Activated CD8-positive, alpha-beta memory T cell treated with anti-CD3 and anti-CD28 coated beads for 48 hours (primary cell): ENCODE measurements at regions not wholly inside any gene's neighbourhood (a gene's known extent, or its start where the extent isn't known, plus 50 kb on each side); places are given as distances from the start of the nearest gene placed in this dataset.
"Not testable (repeated sequence)": the region's sequence is repeated elsewhere in the genome, so short reads cannot be mapped to it uniquely, and the experiment has no call there.

ENCODE experiments used
- DNase-seq, 3 experiments: peaks; one replicate each; pipeline ENCODE4 v3.0.0-alpha.2; 2020; ENCODE audit warnings: low read depth in 2 of 3, low spot score in 2 of 3

DNA sequence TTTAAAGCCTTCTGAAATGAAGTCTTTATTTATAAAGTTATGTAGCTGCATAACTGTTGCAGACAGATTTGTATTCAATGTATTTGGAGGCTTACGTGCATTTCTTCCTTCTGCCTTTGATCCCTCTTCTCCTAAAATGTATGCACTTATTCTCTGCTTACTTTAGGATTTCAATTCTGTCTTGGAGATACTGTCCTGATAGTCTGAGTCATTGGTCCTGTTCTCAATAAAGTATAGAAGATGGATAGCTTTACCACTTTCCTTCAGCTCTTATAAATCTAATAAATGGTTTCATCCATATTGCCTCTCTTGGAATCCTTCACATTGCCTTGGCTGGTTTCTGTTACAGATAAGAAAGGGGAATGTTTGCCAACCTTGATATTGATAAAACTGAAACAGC is 430.1 kb upstream of the CAMK1G start:
- no peak for DNase-seq

DNA sequence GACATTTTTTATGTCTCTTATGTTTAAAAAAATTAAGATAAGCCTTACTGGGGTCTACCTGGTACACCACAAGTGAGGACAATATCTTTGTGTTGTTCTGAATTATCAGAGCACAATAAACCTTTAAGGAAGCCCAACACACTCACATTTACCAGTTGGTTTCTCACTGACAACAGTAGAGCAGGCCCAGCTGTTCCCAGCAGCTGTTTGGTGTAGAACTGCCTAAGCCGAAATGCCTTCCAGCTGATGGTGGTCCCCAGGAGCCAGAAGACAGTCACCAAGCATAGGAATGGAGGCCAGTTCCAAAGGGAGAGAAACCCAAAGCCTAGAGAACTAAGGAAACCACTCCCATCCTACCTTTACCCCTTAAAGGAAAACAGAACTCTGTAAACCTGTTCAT is 428.6 kb upstream of the CAMK1G start:
- no peak for DNase-seq

GRCh38 chr1:209155546-209155945 is 428.0 kb upstream of the CAMK1G start:
- no peak for DNase-seq

DNA sequence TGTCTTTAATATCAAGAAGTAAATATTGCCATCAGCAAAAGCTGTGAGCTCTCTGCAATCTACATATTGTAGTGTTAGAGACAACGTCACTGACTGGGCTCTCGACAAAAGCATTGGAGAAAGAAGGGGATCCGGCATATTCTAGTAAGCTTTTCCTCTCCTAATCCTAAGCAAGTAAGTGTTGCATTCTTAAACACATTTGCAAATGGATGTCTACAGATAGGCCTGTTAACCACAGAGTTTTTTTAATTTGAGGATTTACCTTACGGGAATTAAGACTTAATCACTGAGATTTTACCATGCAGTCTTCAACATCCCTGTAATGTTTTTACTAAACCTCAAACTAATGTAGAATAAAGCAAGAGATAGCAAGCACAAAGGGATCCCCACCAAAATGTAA is 426.5 kb upstream of the CAMK1G start:
- DNase-seq, result no peak

- no peak for DNase-seq
These were observed 425.8 kb upstream of the CAMK1G start for GRCh38 chr1:209157546-209158249.

DNA sequence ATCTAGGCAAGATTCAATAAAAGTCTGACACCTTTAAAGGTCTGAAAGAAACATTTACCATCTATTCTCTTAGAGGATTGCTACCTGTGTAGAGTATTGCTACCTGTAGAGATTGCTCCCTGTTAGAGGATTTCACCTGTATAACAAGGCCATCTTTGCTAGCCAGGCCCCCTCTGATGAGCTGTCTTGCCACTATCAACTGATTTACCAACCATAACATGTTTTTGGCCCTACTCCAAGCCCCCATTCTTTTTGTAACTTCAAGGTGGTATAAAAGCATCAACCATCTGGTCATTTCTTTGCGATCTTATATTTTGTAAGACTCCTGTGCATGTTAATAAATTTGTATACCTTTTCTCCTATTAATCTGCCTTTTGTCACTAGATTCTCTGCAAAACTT is 424.7 kb upstream of the CAMK1G start:
- DNase-seq, result no peak

GRCh38 chr1:209160230-209160629 is 423.3 kb upstream of the CAMK1G start:
- DNase-seq, result no peak

- no peak for DNase-seq
These were observed 420.9 kb upstream of the CAMK1G start for GRCh38 chr1:209162651-209163050.

GRCh38 chr1:209168204-209168603 is 415.3 kb upstream of the CAMK1G start:
- DNase-seq, result no peak

DNA sequence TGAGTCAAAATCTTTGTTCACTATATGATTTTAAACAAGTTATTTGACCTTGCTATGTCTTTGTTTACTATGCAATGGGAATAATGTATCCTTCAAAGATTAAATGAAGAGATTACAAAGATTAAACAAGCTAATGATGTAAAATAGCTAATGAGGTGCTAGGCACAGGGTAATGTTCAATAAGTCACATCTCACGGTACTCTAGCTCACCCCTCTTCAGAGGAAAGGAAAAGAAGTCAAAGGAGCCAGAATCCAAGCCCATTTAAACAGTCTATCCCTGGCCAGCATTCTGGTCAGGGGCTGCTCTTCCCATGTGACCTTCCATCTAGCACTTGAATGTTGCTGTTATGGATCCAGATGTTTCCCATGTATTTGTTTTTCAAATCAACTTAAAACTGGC is 412.4 kb upstream of the CAMK1G start:
- DNase-seq, result no peak

DNA sequence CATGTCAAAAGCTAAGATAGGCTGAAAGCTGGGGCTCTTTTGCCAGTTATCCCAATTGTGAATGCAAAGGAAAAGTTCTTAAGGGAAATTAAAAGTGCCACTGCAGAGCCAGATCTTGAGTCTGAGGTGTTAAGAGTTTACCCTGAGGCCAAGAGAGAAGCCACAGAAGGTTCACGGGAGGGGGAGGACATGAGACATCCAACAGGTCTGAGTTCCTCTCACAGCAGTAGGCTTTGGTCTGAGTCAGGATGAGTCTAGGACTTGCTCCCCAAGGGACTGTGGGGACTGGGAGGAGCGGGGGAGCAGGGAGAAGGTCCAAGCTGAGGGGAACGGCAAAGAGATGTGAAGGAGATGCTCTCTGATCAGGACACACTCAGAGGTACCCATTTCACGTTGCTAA is 411.2 kb upstream of the CAMK1G start:
- DNase-seq, result no peak

DNA sequence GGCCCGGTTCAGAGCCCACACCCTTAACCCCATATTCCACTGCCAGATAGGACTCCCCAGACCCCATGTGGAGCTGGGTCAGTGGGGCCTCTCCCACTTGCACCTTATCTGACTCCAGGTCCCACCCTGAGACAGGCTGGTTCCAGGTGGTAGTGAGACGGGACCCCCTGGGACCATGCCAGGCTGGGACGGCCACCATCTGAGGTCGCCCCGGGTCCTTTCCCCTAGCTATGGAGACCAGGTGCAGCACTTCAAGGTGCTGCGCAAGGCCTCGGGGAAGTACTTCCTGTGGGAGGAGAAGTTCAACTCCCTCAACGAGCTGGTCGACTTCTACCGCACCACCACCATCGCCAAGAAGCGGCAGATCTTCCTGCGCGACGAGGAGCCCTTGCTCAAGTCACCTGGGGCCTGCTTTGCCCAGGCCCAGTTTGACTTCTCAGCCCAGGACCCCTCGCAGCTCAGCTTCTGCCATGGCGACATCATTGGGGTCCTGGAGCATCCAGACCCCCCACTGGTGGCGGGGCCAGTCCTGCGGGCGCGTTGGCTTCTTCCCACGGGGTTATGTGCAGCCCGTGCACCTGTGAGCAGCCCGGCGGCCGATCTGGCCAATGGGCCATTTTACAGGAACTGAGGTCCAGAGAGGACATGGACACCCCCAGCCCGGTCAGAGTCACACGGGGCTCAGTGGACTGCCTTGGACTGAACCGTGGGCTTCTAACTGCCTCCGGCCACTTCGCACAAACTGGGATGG is 410.5 kb upstream of the CAMK1G start:
- DNase-seq, result not testable (repeated sequence)

- not testable (repeated sequence) for DNase-seq
These were observed 409.7 kb upstream of the CAMK1G start for GRCh38 chr1:209173796-209174195.

DNA sequence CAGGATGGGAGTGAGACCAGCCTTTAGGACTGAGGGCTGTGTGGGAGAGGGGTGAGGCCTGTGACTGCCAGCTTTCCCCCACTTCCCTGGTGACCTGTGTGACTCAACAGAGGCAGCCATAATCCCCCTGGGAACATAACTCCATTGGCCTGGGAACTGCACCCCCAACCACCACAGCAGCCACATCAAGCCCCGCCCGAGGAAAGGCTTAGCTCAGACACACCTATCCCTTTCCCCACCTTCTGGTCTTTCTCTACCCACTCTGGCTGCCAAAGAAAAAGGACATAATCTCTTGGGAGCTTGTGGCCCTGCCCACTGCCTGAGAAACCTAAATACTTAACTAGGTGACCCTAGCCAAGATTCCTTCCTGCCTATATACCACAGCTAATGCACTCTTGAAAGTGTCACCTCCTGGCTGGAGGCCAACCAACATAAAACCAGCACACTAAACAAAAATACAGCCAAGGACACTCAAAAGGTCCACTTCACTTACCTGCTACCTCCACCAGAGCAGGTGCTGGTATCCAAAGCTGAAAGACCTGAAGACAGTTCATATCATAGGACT is 406.6 kb upstream of the CAMK1G start:
- no peak for DNase-seq

GRCh38 chr1:209183195-209183594 is 400.3 kb upstream of the CAMK1G start:
- no peak for DNase-seq

- no peak for DNase-seq
These were observed 395.9 kb upstream of the CAMK1G start for GRCh38 chr1:209187589-209187988.

DNA sequence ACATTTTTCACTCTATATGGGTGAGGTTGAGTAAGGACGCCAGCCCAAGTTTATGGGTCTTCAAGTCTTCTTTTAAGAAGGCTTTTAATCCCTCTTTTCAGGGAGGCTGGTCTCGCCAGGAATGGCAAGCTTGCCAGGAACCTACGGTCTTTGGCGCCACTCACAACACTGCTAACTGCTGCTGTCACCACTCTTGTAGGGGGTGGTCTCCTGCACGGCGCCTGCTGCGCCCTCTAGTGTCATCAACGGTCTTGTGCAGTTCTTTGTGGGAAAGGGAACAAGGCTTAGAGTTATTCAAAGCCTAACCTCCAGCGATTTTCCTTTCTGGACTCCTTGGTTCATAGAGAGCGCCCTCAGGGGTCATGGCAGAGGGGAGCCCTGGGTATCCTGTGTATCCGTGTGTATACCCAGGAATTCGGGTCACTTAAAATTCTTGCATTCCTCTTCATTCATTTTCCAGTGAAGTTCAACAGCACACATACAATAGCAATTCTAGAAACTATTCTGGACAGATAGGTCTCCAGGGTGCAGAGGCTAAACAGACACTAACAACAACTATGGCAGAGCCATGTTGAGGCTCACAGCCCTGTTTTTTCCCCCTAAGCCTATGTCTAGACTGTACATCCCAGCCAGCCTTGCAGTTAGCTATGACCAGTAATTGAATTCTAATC is 392.8 kb upstream of the CAMK1G start:
- DNase-seq, result no peak

- DNase-seq, result no peak
These were observed 392.3 kb upstream of the CAMK1G start for GRCh38 chr1:209191262-209191634.

DNA sequence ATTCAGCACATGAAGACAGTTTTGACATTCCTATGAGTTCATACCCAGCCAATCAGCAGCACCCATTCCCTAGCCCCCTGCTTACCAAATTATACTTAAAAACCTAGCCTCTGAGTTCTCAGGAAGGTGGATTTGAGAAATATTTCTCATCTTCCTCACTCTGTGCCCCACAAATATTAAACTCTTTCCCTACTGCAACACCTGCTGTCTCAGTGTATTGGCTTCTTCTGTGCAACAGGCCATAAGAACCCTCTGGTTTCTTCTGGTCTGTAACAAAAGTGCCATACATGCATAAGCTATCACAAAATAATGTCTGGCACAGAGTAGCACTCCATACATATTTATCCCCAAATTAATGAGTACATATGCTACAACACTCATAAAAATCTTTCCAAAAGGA is 387.4 kb upstream of the CAMK1G start:
- no peak for DNase-seq

GRCh38 chr1:209198961-209199750 is 384.4 kb upstream of the CAMK1G start:
- DNase-seq, result no peak

- DNase-seq, result no peak
These were observed 383.7 kb upstream of the CAMK1G start for GRCh38 chr1:209199822-209200221.
